Central memory CD4-positive, alpha-beta T cell (primary cell): ENCODE measurements at regions not wholly inside any gene's neighbourhood (a gene's known extent, or its start where the extent isn't known, plus 50 kb on each side); places are given as distances from the start of the nearest gene placed in this dataset.
A peak's percentile ranks its signal among the peaks of the same experiment; 100 is the strongest.

ENCODE experiments used
- DNase-seq: peaks from one replicate; pipeline ENCODE4 v3.0.0; 2022

- no peak for DNase-seq
These were observed 103.6 kb upstream of the TNFAIP3 start for GRCh38 chr6:137763436-137763835.

GRCh38 chr6:137763886-137764285 lies 103.2 kb upstream of the TNFAIP3 start:
- no peak for DNase-seq

GRCh38 chr6:137764464-137764863 lies 102.6 kb upstream of the TNFAIP3 start:
- DNase-seq, result no peak

- no peak for DNase-seq
These were observed 102.0 kb upstream of the TNFAIP3 start for GRCh38 chr6:137765059-137765458.

- DNase-seq, result no peak
These were observed 100.3 kb upstream of the TNFAIP3 start for GRCh38 chr6:137766596-137767370.

- DNase-seq, result no peak
These were observed 99.6 kb upstream of the TNFAIP3 start for GRCh38 chr6:137767465-137767864.

- DNase-seq, result peak; percentile 36
These were observed 99.0 kb upstream of the TNFAIP3 start for GRCh38 chr6:137767911-137768690.

GRCh38 chr6:137768935-137769334 lies 98.1 kb upstream of the TNFAIP3 start:
- DNase-seq, result no peak

- no peak for DNase-seq
These were observed 97.2 kb upstream of the TNFAIP3 start for GRCh38 chr6:137769797-137770362.

GRCh38 chr6:137772541-137773250 lies 94.4 kb upstream of the TNFAIP3 start:
- no peak for DNase-seq

- no peak for DNase-seq
These were observed 91.8 kb upstream of the TNFAIP3 start for GRCh38 chr6:137775227-137775626.

- no peak for DNase-seq
These were observed 91.3 kb upstream of the TNFAIP3 start for GRCh38 chr6:137775720-137776119.

GRCh38 chr6:137776256-137776655 lies 90.8 kb upstream of the TNFAIP3 start:
- no peak for DNase-seq

- DNase-seq, result no peak
These were observed 90.0 kb upstream of the TNFAIP3 start for GRCh38 chr6:137776786-137777686.

GRCh38 chr6:137777687-137778075 lies 89.4 kb upstream of the TNFAIP3 start:
- no peak for DNase-seq

GRCh38 chr6:137779982-137780381 lies 87.1 kb upstream of the TNFAIP3 start:
- DNase-seq, result no peak

- no peak for DNase-seq
These were observed 86.5 kb upstream of the TNFAIP3 start for GRCh38 chr6:137780447-137781034.

- DNase-seq, result no peak
These were observed 85.4 kb upstream of the TNFAIP3 start for GRCh38 chr6:137781639-137782038.

- DNase-seq, result no peak
These were observed 84.7 kb upstream of the TNFAIP3 start for GRCh38 chr6:137782166-137783039.

GRCh38 chr6:137783710-137784109 lies 83.3 kb upstream of the TNFAIP3 start:
- no peak for DNase-seq

GRCh38 chr6:137784583-137784982 lies 82.5 kb upstream of the TNFAIP3 start:
- DNase-seq, result no peak
